HepG2 (cell line): ENCODE measurements at regions not wholly inside any gene's neighbourhood (a gene's known extent, or its start where the extent isn't known, plus 50 kb on each side); places are given as distances from the start of the nearest gene placed in this dataset.

ENCODE experiments used
- ATAC-seq: fragments of 200-7000 bp; cut with Tn5 transposase; 3 replicates; pipeline ENCODE4 v1.9.1; 2020; ENCODE audit warnings: mild to moderate bottlenecking, moderate library complexity
- BruUV-seq: library from RNA; stranded (reverse); fragments of 400-500 nt; replicated peaks from 2 replicates; lab custom pipeline; 2021; lab: Mats Ljungman, UMichigan
- CTCF ChIA-PET: fragments of 300-600 bp; formaldehyde crosslinking; extraction: SDS; loops from one replicate; lab custom pipeline; 2021; ENCODE audit warnings: low total read pairs, inconsistent platforms, low intra/inter-chr PET ratio; lab: Yijun Ruan, JAX
- POLR2A ChIA-PET: fragments of 350-600 bp; sonication (Branson Sonifier 250); formaldehyde crosslinking; loops from one replicate; lab custom pipeline; 2020; ENCODE audit warnings: antibody characterized with exemption, inconsistent platforms; lab: Yijun Ruan, JAX
- DNase-seq: peaks from one replicate; pipeline ENCODE4 v3.0.0-alpha.2; 2015; ENCODE audit warnings: low spot score
- FAIRE-seq: peaks from 3 replicates; lab custom pipeline; 2011; peaks lifted over from hg19 to GRCh38; lab: Jason Lieb, UNC
- H2AFZ ChIP-seq: one replicate; pipeline ENCODE4 v1.6.1; 2011; ENCODE audit warnings: low read length, inconsistent platforms
- H3K27ac ChIP-seq: fragments of 300-600 bp; 3 replicates; pipeline ENCODE4 v1.8.0; 2011; ENCODE audit warnings: mixed run types, mild to moderate bottlenecking, mixed read lengths, low read length, inconsistent platforms; ENCODE audit not compliant: insufficient read depth; ENCODE audit errors: extremely low read length
- H3K27me3 ChIP-seq, 2 experiments: fragments of 200-600 bp in 1 of 2; 2 replicates in 1 of 2; 3 replicates in 1 of 2; pipeline versions ENCODE4 v1.6.0 to v1.8.0; 2011; ENCODE audit warnings: low read length in 2 of 2, mild to moderate bottlenecking in 2 of 2, moderate library complexity in 2 of 2, inconsistent platforms in 1 of 2; ENCODE audit not compliant: insufficient read depth in 2 of 2, control insufficient read depth in 1 of 2
- H3K36me3 ChIP-seq, 2 experiments: fragments of 200-600 bp in 1 of 2; replicated peaks in 1 of 2; 2 replicates in 1 of 2; 3 replicates in 1 of 2; pipeline versions ENCODE4 v1.5.1 to v1.8.0; 2011; ENCODE audit warnings: low read length in 2 of 2, inconsistent platforms in 1 of 2; ENCODE audit not compliant: insufficient read depth in 2 of 2, control insufficient read depth in 1 of 2
- H3K4me1 ChIP-seq: 2 replicates; pipeline ENCODE4 v1.5.1; 2012; ENCODE audit warnings: low read length, inconsistent platforms; ENCODE audit not compliant: insufficient read depth
- H3K4me2 ChIP-seq: 2 replicates; pipeline ENCODE4 v1.6.0; 2011; ENCODE audit warnings: low read depth, low read length, inconsistent platforms
- H3K4me3 ChIP-seq, 3 experiments: fragments of 200-600 bp in 1 of 3; sonication (generic), shearing (Covaris generic) in 1 of 3; replicated peaks in 1 of 3; 2 replicates each; pipeline ENCODE4 v1.5.1; 2011 to 2016; ENCODE audit warnings: low read length in 3 of 3, inconsistent platforms in 2 of 3, low read depth in 2 of 3, mild to moderate bottlenecking in 2 of 3, control low read depth in 1 of 3, mixed read lengths in 1 of 3; ENCODE audit not compliant: insufficient read depth in 1 of 3
- H3K79me2 ChIP-seq: one replicate; pipeline ENCODE4 v1.6.1; 2011; ENCODE audit warnings: low read length, inconsistent platforms; ENCODE audit not compliant: insufficient read depth
- H3K9ac ChIP-seq: 2 replicates; pipeline ENCODE4 v1.6.0; 2011; ENCODE audit warnings: mild to moderate bottlenecking, low read depth, low read length, inconsistent platforms; ENCODE audit not compliant: insufficient read depth
- H3K9me3 ChIP-seq: 2 replicates; pipeline ENCODE4 v1.5.1; 2012; ENCODE audit warnings: mild to moderate bottlenecking, low read length
- H4K20me1 ChIP-seq: 2 replicates; pipeline ENCODE4 v1.6.0; 2011; ENCODE audit warnings: inconsistent platforms, mild to moderate bottlenecking, low read length, moderate library complexity; ENCODE audit not compliant: insufficient read depth
- CENPBD1 ChIP-seq: sonication (generic); formaldehyde crosslinking; IDR thresholded peaks from 2 replicates; pipeline ENCODE4 v1.8.0; 2022; ENCODE audit warnings: missing genetic modification reagents, low read depth, mild to moderate bottlenecking, borderline replicate concordance
- GPN1 ChIP-seq: sonication (generic); formaldehyde crosslinking; IDR thresholded peaks from 2 replicates; pipeline ENCODE4 v1.5.1; 2020; ENCODE audit warnings: missing genetic modification reagents, borderline replicate concordance
- MYPOP ChIP-seq: sonication (generic); formaldehyde crosslinking; IDR thresholded peaks from 2 replicates; pipeline ENCODE4 v1.8.1; 2023; ENCODE audit warnings: mild to moderate bottlenecking, moderate library complexity, missing genetic modification reagents
- RNF2 ChIP-seq: fragments of 450-650 bp; conservative IDR thresholded peaks from 2 replicates; pipeline ENCODE4 v1.6.1; 2016; ENCODE audit warnings: low read depth
- ZNF124 ChIP-seq: sonication (generic); formaldehyde crosslinking; IDR thresholded peaks from 2 replicates; pipeline ENCODE4 v1.4.0; 2020; ENCODE audit warnings: missing genetic modification reagents
- ZNF407 ChIP-seq: sonication (generic); formaldehyde crosslinking; IDR thresholded peaks from one replicate; pipeline ENCODE4 v1.5.1; 2020; ENCODE audit warnings: mild to moderate bottlenecking, missing genetic modification reagents; ENCODE audit errors: not compliant biosample characterization
- WGBS: methylation state at CpG from one replicate; pipeline ENCODE4 v1.1.6; 2017; ENCODE audit warnings: low lambda C conversion rate; 5-methylcytosine and 5-hydroxymethylcytosine counted together
- in situ Hi-C: cut with HindIII; loops from 2 replicates; pipeline ENCODE4 v1.10.0; 2017; ENCODE audit warnings: low pct_unique_long_range_greater_than_20kb; ENCODE audit not compliant: extremely low pct_ligation_motif_present
- intact Hi-C: fragments of 100-400 bp; cut with micrococcal nuclease; formaldehyde crosslinking; loops from one replicate; pipeline ENCODE4 v1.10.0; 2022; ENCODE audit not compliant: unreplicated experiment

DNA sequence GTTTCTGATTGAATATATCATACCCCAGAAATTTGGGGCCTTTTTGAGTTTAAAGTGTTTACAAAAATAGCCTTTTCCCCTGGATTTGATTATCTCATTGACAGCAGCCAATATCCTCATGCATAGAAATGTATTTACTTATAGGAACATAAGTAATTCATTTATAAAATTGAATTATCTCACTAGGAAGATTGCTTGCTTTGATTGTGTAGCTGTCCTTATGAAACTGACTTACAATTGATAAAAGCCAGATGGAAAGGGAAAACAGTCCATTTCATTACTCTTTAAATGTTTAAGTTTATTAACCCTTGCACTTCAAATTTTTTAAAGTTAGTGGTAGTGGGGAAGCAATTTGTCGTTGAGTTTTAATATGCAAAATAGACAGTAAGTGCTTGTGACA lies 310.2 kb upstream of the TBX22 start:
- Histone ChIP-seq H3K4me2 (no peak overlapping the region), H3K4me1 (no peaks in the 10 kb centered on the region), H3K27me3 (no peaks in the 10 kb centered on the region), H3K79me2 (no peaks in the 10 kb centered on the region), H3K9ac (no peak overlapping the region), H3K9me3 (no peaks in the 10 kb centered on the region; the same call in 1 of the 2 replicates), H4K20me1 (no peaks in the 10 kb centered on the region), H3K36me3 (no peaks in the 10 kb centered on the region), H2AFZ (no peak overlapping the region), H3K4me3 (no peak overlapping the region), H3K27ac (no peak overlapping the region)
- in situ Hi-C loops (no loop called here), intact Hi-C loops (no loop called here)
- FAIRE-seq (no peak), ATAC-seq (no peak), DNase-seq (no peak)
- no TSS peak for BruUV-seq
- ChIA-PET CTCF (no interaction called here), POLR2A (no interaction called here)
- WGBS, result 0% methylated on average over 1 of the region's 1 CpG
- TF ChIP-seq ZNF124 (CRISPR knock-in tag), result no peak
- TF ChIP-seq GPN1 (CRISPR knock-in tag), result no peak
- no peak for TF ChIP-seq MYPOP (CRISPR knock-in tag)
- TF ChIP-seq RNF2, result no peak
- TF ChIP-seq ZNF407 (CRISPR knock-in tag), result no peak
- no peak for TF ChIP-seq CENPBD1 (CRISPR knock-in tag)
- TF ChIP-seq, all 625 proteins: peak for 0
